ENCODE measurements at regions not wholly inside any gene's neighbourhood (a gene's known extent, or its start where the extent isn't known, plus 50 kb on each side); places are given as distances from the start of the nearest gene placed in this dataset.

DNA sequence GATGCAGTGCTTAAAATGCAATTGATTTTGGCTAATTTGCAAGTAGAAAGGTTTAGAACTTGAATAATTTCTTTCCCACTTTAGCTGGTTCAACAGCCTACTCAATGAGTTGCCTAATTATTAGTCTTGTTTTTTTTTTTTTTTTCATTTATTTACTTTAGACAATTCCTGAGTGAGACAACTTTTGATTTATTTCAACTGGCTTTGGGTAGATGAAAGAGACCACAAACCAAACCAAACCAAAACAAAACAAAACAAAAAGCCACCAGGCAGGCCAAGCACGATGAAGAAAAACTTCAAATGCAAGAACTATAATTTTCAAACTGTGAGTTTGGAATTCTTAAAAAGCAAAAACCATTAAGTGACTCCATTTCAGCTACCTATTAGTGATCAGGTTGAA, 469.9 kb downstream of the GBE1 start:
- TF ChIP-seq CTCF (IDR thresholded peaks at IDR 0.05) (no peak), POLR2AphosphoS5 (IDR thresholded peaks at IDR 0.05) (no peak)

Measured in suprapubic skin (tissue), 3 donors.